Lower lobe of right lung (tissue), 2 donors: ENCODE measurements at regions not wholly inside any gene's neighbourhood (a gene's known extent, or its start where the extent isn't known, plus 50 kb on each side); places are given as distances from the start of the nearest gene placed in this dataset.

Experiments used
- ATAC-seq, 2 donors: fragments of 200-7000 bp; cut with Tn5 transposase; one replicate each; pipeline ENCODE4 v1.9.1; 2020 to 2022; ENCODE audit warnings: mild to moderate bottlenecking in 2 of 2, moderate library complexity in 2 of 2
- DNase-seq: peaks from one replicate; pipeline ENCODE4 v3.0.0-alpha.2; 2020
- H3K27ac ChIP-seq: fragments of 200-600 bp; one replicate; pipeline ENCODE4 v1.8.0; 2022
- H3K27me3 ChIP-seq: fragments of 200-600 bp; one replicate; pipeline ENCODE4 v1.8.0; 2022; ENCODE audit warnings: low read depth
- H3K36me3 ChIP-seq: fragments of 200-600 bp; one replicate; pipeline ENCODE4 v1.8.0; 2022; ENCODE audit warnings: mild to moderate bottlenecking
- H3K4me1 ChIP-seq: fragments of 200-600 bp; one replicate; pipeline ENCODE4 v1.8.0; 2022
- H3K4me3 ChIP-seq: fragments of 200-600 bp; one replicate; pipeline ENCODE4 v1.8.0; 2022; ENCODE audit warnings: mild to moderate bottlenecking
- H3K9me3 ChIP-seq: fragments of 200-600 bp; one replicate; pipeline ENCODE4 v1.8.0; 2022
- CTCF ChIP-seq: fragments of 200-600 bp; IDR thresholded peaks from one replicate; pipeline ENCODE4 v1.8.0; 2022; ENCODE audit warnings: antibody characterized with exemption, mild to moderate bottlenecking
- intact Hi-C: fragments of 100-400 bp; cut with DNase I; formaldehyde crosslinking; loops from one replicate; pipeline ENCODE4 v1.11.0; 2022
- donor health status: DM: no; HTN: yes; CAD: no; lungs with severe emphysema.

- H3K27me3 ChIP-seq: no peaks in the 10 kb centered on the region
- intact Hi-C loops: no loop called here
- H3K9me3 ChIP-seq: no peaks in the 10 kb centered on the region
- no peaks in the 10 kb centered on the region for H3K36me3 ChIP-seq
- TF ChIP-seq CTCF: no peak
- H3K27ac ChIP-seq: no peak overlapping the region
- DNase-seq (no peak), ATAC-seq (no peak)
- H3K4me1 ChIP-seq: no peaks in the 10 kb centered on the region
- H3K4me3 ChIP-seq: no peak overlapping the region
Measured at GRCh38 chr4:181475781-181476507, 767.3 kb upstream of the TENM3 start.

GRCh38 chr4:181476508-181476890 is 766.7 kb upstream of the TENM3 start:
- H3K4me3 ChIP-seq: no peak overlapping the region
- H3K27ac ChIP-seq: no peak overlapping the region
- H3K27me3 ChIP-seq: no peaks in the 10 kb centered on the region
- no peak for DNase-seq
- H3K36me3 ChIP-seq: no peaks in the 10 kb centered on the region
- no peaks in the 10 kb centered on the region for H3K4me1 ChIP-seq
- no peak for TF ChIP-seq CTCF
- H3K9me3 ChIP-seq: no peaks in the 10 kb centered on the region
- ATAC-seq: no peak
- intact Hi-C loops: no loop called here

GRCh38 chr4:181477591-181477990 is 765.6 kb upstream of the TENM3 start:
- Histone ChIP-seq H3K27me3 (no peaks in the 10 kb centered on the region), H3K27ac (no peak overlapping the region), H3K4me1 (no peaks in the 10 kb centered on the region), H3K4me3 (no peak overlapping the region), H3K36me3 (no peaks in the 10 kb centered on the region), H3K9me3 (no peaks in the 10 kb centered on the region)
- ATAC-seq (no peak), DNase-seq (no peak)
- intact Hi-C loops: no loop called here
- no peak for TF ChIP-seq CTCF

- Histone ChIP-seq H3K36me3 (no peaks in the 10 kb centered on the region), H3K27ac (no peak overlapping the region), H3K9me3 (no peaks in the 10 kb centered on the region), H3K4me3 (no peak overlapping the region), H3K27me3 (no peaks in the 10 kb centered on the region), H3K4me1 (no peaks in the 10 kb centered on the region)
- intact Hi-C loops: no loop called here
- ATAC-seq: no peak
- TF ChIP-seq CTCF: no peak
- DNase-seq: no peak
Measured at GRCh38 chr4:181478656-181479055, 764.5 kb upstream of the TENM3 start.

GRCh38 chr4:181479141-181479540 is 764.1 kb upstream of the TENM3 start:
- H3K36me3 ChIP-seq: no peaks in the 10 kb centered on the region
- H3K4me1 ChIP-seq: no peaks in the 10 kb centered on the region
- H3K27ac ChIP-seq: no peak overlapping the region
- H3K9me3 ChIP-seq: no peaks in the 10 kb centered on the region
- no peaks in the 10 kb centered on the region for H3K27me3 ChIP-seq
- no peak for DNase-seq
- no peak for ATAC-seq
- TF ChIP-seq CTCF: no peak
- intact Hi-C loops: no loop called here
- no peak overlapping the region for H3K4me3 ChIP-seq

- ATAC-seq: no peak
- DNase-seq: no peak
- Histone ChIP-seq H3K27ac (no peak overlapping the region), H3K9me3 (no peaks in the 10 kb centered on the region), H3K27me3 (no peaks in the 10 kb centered on the region), H3K36me3 (no peaks in the 10 kb centered on the region), H3K4me1 (no peaks in the 10 kb centered on the region), H3K4me3 (no peak overlapping the region)
- no peak for TF ChIP-seq CTCF
- intact Hi-C loops: no loop called here
Measured at GRCh38 chr4:181484396-181484795, 758.8 kb upstream of the TENM3 start.
